AG10803 (cell line): ENCODE measurements at regions not wholly inside any gene's neighbourhood (a gene's known extent, or its start where the extent isn't known, plus 50 kb on each side); places are given as distances from the start of the nearest gene placed in this dataset.

Experiments used
- DNase-seq: peaks from one replicate; pipeline ENCODE4 v3.0.0; 2010; ENCODE audit warnings: low read depth
- H3K4me3 ChIP-seq: 2 replicates; pipeline ENCODE4 v1.5.1; 2011; ENCODE audit warnings: mild to moderate bottlenecking, low read length, control low read depth
- CTCF ChIP-seq: conservative IDR thresholded peaks from 2 replicates; pipeline ENCODE4 v1.5.1; 2011; ENCODE audit warnings: mild to moderate bottlenecking, low read length, control low read depth, inconsistent platforms

GRCh38 chr6:68468244-68468884, 166.7 kb upstream of the ADGRB3 start:
- no peak for DNase-seq
- no peak overlapping the region for H3K4me3 ChIP-seq
- no peak for TF ChIP-seq CTCF

GRCh38 chr6:68458447-68458846, 176.6 kb upstream of the ADGRB3 start:
- no peak for DNase-seq
- TF ChIP-seq CTCF = no peak
- H3K4me3 ChIP-seq = no peak overlapping the region

GRCh38 chr6:68447112-68447511, 188.0 kb upstream of the ADGRB3 start:
- DNase-seq = no peak
- TF ChIP-seq CTCF = no peak
- H3K4me3 ChIP-seq = no peak overlapping the region

- DNase-seq = no peak
- no peak overlapping the region for H3K4me3 ChIP-seq
- no peak for TF ChIP-seq CTCF
Observed at GRCh38 chr6:68445926-68446325, 189.2 kb upstream of the ADGRB3 start.

- no peak for TF ChIP-seq CTCF
- DNase-seq = no peak
- no peak overlapping the region for H3K4me3 ChIP-seq
Observed at GRCh38 chr6:68443704-68444103, 191.4 kb upstream of the ADGRB3 start.

- DNase-seq = no peak
Observed at GRCh38 chr6:68427630-68428029, 207.5 kb upstream of the ADGRB3 start.

GRCh38 chr6:68410021-68410420, 225.1 kb upstream of the ADGRB3 start:
- H3K4me3 ChIP-seq = no peak overlapping the region
- DNase-seq = no peak
- TF ChIP-seq CTCF = no peak

More at GRCh38 chr6:68427630-68428029, 207.5 kb upstream of the ADGRB3 start:
- no peak for TF ChIP-seq CTCF
- H3K4me3 ChIP-seq = no peak overlapping the region
